HG02571 (cell line): ENCODE measurements at regions not wholly inside any gene's neighbourhood (a gene's known extent, or its start where the extent isn't known, plus 50 kb on each side); places are given as distances from the start of the nearest gene placed in this dataset.

Experiments used
- ATAC-seq: cut with Tn5 transposase; IDR thresholded peaks from one replicate; pipeline ENCODE4 v1.9.1; 2021; ENCODE audit warnings: mild to moderate bottlenecking, moderate library complexity; ENCODE audit not compliant: unreplicated experiment

DNA sequence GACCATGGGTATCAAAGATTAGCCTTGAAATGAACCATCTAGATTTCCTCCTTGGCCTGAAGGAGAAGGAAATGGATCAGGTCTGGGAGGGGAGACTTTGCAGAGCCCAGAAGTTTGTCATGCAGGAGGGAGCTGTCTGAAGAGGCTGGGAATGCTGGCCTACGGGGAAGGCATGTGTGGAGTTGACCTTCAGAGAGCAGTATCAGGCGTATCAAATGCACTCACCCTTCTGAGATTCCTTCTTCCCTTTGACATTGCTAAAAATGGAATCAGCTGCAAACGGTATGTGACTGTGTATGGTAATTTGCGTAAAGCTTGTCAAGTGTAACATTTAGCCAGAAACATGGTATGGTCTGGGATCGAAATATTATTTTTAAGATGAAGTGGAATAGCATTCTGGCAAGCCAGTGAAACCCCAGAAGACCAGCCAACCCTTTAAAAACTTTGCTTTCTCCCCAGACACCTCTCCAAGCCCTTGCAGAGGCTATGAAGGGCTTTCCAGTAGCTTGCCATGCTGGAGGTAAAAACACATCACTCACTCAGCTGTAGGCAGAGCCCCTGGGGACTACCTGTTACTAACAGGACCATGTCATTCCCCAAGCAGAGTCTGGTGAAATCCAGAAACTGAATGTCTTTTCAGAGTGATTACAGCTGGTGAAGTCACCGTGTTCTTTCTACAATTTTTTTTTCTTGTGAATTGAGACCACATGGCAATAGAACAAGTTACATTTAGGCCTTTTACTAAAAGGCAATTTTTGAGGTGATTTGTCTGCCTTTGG is 174.7 kb upstream of the SLC24A5 start:
- ATAC-seq = no peak

DNA sequence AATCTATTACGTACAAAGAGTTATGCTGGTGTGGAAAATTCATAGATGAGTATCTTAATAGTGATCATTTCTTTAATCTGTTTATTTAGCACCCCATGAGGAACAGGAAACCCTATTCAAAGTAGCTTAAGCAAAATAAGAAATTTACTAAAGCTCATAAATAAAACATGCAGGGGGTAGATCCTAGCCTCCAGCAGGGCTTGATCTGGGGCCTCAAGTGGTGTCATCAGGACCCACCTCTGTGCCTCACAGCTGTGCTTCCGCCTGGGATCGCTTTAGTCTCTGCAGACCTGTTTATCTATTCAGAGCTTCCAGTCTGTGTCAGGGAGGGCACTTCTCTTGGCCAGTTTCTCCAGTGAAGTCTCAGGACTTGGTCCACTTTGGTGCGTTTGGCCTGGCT is 171.0 kb upstream of the SLC24A5 start:
- ATAC-seq = no peak

DNA sequence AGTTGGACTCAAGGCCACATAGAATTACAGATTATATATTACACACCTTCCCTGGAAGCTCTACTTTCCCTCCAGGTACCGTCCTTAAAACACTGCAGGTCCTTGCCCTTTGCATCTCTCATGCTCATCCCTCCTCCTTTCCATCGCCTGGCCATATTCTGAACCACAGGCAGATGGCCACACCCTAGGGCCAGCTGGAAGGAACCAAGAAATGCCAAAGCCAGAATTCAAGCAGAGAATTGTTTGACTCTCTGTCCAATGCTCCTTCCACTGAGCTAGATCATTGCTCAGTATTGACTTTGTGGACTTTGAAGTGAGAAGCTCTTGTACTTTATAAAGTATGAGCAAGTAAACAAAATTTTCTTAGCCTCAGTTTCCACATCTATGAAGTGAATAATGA is 170.3 kb upstream of the SLC24A5 start:
- ATAC-seq = no peak

DNA sequence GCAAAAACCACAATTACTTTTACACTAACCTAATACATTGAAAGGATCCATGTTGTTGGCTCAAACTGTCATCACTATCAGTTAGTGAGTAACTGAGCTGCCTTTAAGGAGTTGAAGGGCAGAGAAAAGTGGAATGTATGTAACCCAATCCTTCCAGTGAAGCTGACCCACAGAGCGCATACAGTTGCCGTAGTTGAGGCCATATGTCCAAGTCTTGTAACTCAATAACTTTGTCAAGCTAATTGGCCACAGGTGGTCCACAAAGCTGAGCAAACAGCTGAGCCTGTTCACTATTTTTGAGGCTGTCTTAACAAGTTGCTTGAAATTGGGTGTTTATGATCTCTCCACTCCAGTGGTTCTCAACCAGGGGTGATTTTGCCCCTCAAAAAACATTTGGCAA is 169.0 kb upstream of the SLC24A5 start:
- no peak for ATAC-seq

DNA sequence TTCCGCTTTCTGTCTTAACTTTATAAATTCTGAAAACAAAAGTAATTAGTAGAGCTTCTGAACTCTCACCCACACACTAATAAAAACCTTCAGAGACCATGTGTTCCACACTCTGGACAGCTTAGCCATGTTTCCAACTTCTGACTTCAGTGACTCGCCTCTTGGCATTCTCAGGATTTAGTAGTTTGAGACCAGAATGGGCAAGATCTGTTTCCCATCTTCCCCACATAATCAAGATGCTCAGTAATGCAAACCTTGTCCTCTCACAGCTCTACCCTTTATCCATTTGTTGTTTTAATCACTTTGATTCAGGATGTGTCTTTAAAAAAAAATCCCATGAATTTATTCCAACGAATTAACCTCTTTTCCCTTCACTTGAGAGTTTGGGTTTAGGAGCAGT is 166.6 kb upstream of the SLC24A5 start:
- no peak for ATAC-seq

DNA sequence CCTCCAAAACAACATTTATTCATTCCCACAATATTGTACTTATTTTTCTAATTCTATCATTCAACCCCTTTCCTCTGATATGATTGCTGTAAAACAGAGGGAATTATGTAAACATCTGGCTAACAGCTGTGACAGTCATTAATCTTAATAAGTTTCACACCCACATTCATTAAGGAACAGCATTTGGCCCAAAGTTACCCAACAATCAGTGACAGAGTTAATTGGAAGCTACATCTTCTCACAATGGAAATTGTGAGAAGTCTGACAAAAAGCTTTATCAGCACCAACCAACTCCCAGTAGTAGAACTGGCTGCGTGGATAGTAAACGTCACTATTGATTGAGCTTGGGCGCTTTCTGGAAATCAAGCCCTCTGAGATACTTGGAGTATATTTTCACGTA is 165.8 kb upstream of the SLC24A5 start:
- ATAC-seq = no peak

DNA sequence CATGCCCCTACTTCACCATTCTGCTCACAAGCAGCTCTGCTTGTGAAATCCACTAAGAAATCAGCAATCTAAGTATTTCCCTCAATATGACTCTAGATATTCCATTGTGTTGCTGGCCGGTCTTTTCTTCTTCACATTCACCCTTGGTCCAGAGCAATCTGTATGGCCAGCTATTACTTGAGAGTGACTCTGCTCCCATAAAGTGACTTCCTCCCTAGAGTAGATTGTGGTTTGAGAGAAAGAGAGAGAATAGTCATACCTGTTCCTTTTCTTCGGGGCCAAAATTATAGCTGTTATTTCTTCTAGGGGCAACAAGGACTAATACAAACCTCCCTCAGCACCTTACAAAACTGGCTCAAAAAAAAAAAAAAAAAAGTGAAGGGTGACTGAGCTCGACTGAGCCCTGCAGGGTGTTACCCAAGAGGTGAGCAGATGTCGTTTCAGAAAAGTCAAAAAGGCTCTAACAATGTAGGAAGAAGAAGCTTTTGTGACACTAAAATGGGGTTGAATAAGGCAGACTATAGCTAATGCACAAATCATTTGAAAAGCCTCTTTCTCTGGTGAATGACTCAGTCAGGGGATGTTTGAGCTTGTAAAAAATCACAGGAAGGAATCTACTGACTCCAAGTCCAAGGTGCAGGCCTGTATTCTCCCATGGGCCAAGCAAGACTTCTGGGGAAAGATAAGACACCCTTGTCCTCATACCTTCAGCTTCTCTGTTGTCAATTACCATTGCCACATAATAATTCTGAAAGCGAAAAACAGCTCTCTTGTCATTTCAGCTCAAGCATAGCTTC is 161.0 kb upstream of the SLC24A5 start:
- ATAC-seq = no peak

DNA sequence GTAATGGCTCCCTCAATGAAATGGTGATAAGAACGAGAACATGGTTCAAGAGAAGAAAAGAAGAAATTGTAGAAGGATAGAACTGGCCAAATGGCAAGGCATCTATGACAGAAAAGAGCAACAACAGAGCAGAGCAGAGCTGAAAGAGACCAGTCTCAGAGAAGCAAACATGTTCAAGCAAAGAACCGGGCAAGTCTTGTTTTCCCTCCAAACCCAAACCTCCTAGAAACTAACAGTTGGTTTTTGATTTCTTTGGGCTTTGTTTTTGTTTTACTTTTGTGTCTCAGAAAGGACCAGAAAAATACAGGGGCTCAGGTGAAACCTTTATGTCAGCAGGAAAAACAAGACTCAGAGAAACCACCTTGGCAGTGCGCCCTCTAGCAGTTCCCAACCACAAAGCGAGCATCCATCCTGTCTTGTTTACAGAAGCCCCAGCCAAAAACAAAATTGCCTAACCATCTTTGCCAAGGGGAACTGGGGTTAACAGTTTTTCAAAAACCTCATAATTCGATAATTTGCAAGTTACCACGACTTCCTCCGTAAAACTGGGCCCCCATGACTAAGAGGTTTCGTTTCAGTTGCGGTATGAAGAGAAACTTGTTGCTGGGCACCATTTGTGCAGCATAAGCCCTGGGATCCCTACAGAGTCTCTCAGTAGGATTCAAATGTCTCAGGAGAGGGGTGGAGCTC is 159.2 kb upstream of the SLC24A5 start:
- ATAC-seq = peak; percentile 91

DNA sequence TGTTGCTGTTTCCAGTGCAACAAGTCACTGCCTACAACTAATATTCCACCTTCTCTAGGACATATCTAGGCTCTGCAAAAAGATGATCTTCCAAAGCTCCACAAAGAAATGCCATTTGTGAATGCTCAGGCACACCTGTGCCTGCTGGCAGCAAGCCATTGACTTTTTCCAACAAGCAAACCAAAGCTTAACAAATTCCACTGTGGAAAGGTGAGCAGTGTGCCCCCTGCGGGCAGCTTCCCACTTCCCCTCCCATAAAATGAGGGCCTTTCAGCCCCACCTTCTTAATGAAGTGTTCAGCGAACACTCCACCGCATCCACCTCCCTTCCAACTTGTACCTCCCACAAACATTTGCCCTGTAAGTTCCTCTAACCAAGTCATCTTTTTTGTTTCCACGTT is 157.5 kb upstream of the SLC24A5 start:
- ATAC-seq = no peak

DNA sequence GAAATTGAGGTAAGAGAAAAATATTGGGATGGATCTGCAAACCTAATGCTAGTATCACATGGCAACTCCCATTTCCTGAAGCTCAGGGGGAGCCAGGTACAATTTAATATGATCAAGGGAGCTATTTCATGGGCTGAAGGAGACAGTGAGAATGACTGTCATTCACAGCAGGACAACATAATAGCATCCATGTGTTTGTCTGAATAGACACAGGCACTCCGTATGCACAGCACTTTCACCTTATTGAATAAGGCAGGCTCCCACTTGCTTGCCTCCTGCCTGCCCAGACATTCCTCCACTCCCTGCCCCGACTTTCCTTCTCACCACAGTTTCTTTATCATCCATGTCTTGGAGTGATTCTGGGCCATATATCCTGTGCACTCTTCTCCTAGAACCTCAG is 156.6 kb upstream of the SLC24A5 start:
- ATAC-seq = no peak

DNA sequence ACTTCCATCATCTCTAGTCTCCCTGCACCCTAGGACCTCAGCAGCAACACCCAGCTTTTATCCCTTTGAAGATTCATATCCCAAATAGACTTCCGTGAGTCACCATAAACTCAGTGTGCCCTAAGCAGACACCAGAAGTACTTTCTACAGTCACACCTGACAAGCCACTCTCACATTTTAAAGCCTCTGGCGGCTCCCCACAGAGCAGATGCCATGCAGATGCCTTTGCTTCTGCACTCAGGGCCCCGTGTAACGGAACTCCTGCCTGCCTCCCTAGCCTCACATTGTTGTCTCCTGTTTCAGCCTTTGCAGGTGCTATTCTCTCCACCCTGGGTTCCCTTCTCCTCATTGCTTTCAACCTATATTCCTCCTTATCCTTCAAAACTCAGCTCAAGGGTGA is 155.5 kb upstream of the SLC24A5 start:
- no peak for ATAC-seq

DNA sequence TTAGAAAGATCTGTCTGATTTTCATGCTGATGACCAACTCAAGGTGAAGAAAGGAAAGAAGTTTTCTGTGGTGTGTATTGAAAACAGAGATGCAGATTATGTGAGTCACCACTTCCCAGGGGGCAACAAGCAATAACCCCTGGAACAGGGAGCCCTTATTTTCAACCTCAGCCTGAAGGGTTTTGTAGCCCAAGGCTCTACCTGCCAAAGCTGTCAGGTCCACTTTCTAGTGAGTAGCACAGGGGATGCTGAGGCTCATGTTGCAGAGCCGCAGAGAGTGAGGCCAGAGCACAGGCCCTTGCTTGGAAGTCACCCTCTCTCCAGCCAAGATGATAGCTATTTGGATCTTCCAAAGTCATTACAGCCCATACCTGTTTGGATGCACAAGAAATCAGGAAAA is 152.2 kb upstream of the SLC24A5 start:
- ATAC-seq = no peak

DNA sequence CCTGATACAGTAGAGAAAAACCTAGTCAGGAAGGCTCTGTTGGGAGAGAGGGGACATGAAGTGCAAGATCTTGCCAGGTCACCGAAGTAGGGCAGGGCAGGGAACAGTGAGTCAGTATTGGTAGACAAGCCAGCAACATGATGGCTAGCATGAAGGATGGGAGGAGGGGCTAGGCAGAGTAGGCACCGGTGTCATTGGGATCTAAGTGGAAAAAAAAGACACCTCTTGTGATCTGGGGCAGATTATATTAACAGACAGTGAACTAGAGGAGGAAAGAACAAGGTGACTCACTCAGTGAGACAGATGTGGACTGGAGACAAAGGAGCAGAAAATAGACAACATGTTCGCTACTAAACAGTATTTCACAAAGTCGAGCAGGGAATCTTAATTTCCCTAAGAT is 149.2 kb upstream of the SLC24A5 start:
- no peak for ATAC-seq

DNA sequence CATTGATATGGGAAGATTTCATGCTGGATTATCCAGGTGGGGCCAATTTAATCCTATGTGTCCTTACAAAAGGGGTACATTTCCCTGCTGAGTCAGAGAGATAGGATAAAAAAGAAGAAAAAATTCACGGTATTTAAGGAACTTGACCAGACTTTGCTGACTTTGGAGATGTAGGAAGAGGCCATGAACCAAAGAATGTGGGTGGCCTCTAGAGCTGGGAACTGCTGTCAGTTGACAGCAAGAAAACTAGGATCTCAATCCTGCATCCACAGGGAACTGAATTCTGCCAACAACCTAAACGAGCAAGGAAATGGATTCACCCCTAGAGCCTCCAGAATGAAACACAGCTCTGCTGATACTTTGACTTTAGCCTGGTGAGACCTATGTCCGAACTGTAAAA is 148.1 kb upstream of the SLC24A5 start:
- ATAC-seq = no peak

DNA sequence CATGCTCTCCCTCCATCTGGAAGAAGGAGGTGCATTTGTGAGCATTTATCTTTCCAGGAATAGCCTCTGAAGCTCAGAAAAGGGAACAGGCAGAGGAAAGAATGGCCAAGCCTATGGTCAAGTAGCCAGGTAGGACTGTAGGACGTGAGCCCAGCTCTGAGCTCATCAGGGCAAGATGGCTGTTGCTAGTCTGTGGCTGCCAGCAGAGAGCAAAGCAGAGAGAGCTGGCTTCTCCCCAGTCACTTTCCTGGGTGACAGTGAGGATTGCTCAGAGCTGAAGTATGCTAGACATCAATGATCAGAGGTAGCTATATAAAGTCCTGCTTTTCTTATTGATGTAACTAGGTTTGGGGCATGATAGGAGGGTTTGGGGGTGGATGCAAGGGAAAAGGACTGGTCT is 146.1 kb upstream of the SLC24A5 start:
- ATAC-seq = no peak

DNA sequence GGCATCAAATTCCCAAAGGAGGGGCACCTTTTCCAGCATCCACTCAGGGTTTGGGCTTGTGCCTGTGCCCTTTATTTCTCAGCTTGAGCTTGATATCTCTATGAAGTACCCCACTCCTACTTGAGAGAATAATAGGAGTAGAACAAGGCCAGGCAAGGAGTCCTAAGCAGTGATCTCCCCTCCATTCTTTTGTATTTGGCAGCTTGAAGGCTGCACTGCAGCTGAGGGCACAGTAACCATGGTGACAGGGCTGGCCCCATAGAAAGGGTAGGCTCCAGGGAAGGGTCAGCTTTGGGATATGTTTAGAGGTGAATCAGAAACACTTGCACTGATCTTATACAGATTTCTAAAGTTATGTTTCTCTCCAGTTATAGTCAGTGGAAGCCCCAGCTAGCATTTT is 145.4 kb upstream of the SLC24A5 start:
- no peak for ATAC-seq

DNA sequence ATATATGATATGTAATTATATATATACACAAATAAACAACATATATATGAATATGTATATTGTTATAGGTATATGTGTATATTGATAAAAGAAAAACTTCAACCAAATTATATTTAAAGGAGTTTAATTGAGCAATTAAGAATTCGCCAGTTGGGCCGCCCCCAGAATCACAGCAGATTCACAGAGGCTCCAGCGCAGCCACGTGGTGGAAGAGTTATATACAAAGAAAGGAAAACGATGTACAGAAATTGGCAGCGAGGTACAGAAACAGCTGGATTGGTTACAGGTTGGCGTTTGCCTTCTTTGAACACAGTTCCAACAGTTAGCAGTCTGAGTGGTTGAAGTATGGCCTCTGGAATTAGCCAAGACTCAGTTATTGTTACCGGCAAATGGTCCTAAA is 137.3 kb upstream of the SLC24A5 start:
- ATAC-seq = no peak

DNA sequence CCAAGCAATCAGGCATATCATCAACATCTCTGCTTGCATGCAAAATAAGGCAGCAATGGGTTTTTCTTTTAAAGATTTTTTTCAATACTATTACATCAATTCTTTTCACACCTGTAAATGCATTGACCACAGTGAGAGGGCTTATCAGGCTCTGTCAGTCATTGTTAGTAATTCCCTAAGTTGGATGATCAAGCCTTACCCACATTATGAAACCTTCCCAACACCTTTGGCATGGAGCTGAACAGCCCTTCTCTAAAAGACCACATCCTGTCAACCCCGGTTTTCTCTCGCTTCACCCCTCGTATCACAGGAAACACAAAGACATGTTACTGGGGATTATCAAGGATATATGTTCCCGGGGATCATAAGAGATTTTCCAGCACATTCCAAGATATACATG is 135.2 kb upstream of the SLC24A5 start:
- no peak for ATAC-seq

DNA sequence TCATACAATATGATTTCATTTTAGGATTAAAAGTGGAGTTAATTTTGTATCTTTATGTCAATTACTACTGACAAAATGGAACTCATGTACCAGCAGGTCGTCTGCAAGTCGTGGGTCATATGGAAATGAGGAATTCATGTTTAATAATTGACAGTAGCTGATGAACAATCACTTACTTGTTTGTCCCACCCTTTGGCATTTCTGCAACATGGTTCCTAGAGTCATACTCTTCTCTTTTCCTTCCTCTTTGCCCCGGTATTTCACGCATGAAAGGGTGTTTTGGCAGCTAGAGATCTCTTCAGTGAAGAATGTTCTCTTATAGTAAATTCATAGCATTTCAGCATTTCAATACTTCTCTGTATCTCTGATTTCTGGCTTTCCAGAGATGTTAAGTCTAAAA is 133.3 kb upstream of the SLC24A5 start:
- ATAC-seq = no peak

DNA sequence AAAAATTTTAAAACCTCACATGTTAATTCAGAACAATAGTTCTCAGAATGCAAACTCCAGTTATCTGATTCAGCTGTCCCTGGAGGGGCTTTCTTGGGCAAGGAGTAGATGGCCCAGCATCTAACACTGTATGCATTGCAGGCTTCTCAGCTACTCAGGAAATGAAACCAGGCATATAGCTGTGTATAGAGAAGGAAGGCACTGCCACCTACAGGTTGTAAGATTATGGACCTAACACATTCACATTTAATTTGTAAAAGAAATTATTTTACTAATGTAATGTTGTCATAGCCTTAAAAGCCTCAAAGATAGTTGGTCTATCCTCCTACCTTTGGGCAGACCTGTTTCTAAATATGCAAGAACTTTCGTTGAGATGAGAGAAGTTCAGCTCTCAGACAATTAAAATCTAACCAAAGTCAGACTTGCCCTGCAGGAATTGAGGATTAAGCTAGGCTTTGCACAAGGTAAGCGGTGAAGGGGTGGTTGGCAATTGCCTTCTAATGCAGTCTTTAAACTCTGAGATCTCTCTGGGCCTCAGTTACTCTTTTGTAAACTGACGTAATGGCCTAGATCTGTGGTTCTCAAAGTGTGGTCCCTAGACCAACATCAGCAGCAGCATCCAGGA is 132.8 kb upstream of the SLC24A5 start:
- peak; percentile 88 for ATAC-seq

DNA sequence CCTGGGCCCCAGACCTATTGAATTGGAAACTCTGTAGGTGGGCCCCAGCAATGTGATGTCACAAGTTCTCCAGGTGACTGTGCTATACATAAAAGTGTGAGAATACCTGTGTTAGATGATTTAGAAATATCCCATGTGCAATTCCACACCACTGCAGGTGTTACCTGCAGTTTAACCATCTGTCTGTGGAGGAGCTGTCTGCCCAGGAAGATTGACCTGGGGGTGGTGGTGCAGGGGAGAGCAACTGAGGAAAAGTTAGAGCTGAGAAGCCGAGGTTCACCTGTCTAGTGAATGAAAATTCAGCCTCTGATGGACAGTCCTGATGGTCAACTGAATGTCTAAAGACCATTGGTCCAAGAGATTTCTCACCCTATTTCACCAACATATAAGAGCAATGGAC is 132.2 kb upstream of the SLC24A5 start:
- ATAC-seq = no peak

DNA sequence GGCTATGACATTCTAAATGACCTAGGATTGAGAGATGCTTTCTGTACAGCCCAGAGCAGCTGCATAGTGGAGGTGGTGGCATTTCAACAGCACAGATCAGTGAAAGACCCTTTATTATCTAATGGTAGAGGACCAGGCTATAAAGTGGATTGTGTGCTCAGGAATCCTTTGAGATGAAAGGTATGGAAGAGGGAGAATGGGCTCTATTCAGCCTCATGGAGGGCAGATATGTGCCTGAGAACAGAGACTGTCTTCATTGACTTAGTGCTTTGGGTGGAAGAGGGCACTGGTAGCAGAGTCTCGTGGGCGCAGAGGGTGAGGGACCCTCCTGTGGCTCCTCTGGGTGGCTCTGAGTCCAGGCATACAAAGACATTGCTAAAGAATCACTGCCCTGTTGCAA is 130.0 kb upstream of the SLC24A5 start:
- no peak for ATAC-seq
